Common myeloid progenitor, CD34-positive (primary cell): ENCODE measurements at regions not wholly inside any gene's neighbourhood (a gene's known extent, or its start where the extent isn't known, plus 50 kb on each side); places are given as distances from the start of the nearest gene placed in this dataset.
"Not testable (repeated sequence)": the region's sequence is repeated elsewhere in the genome, so short reads cannot be mapped to it uniquely, and the experiment has no call there.

Source experiments
- CTCF ChIA-PET: fragments of 350-600 bp; sonication (Branson Sonifier 250); formaldehyde crosslinking; loops from one replicate; lab custom pipeline; 2021; ENCODE audit warnings: antibody characterized with exemption; lab: Charles Lee
- POLR2A ChIA-PET: fragments of 350-600 bp; sonication (Branson Sonifier 250); formaldehyde crosslinking; loops from one replicate; lab custom pipeline; 2021; ENCODE audit warnings: antibody characterized with exemption; lab: Charles Lee
- DNase-seq, 3 donors: peaks; one replicate each; pipeline versions ENCODE4 v3.0.0 to v3.0.0-alpha.2; 2013
- H3K27ac ChIP-seq, 2 experiments: 1 replicate in 1 of 2; 2 replicates in 1 of 2; pipeline ENCODE4 v1.7.0; 2013; ENCODE audit warnings: inconsistent platforms in 2 of 2, low read length in 2 of 2, mild to moderate bottlenecking in 2 of 2, low read depth in 1 of 2, moderate library complexity in 1 of 2; ENCODE audit not compliant: severe bottlenecking in 2 of 2, insufficient read depth in 1 of 2, poor library complexity in 1 of 2
- H3K27me3 ChIP-seq, 5 experiments: replicated peaks in 2 of 5; 1 replicate in 3 of 5; 2 replicates in 2 of 5; pipeline versions ENCODE4 v1.6.1 to v1.7.0; 2013; ENCODE audit warnings: low read length in 4 of 5, mild to moderate bottlenecking in 2 of 5, moderate library complexity in 2 of 5, inconsistent platforms in 1 of 5; ENCODE audit not compliant: insufficient read depth in 5 of 5, control insufficient read depth in 4 of 5
- H3K36me3 ChIP-seq, 4 experiments: 1 replicate in 2 of 4; 2 replicates in 2 of 4; pipeline versions ENCODE4 v1.6.1 to v1.7.0; 2013; ENCODE audit warnings: low read length in 3 of 4, control low read depth in 1 of 4, mild to moderate bottlenecking in 1 of 4; ENCODE audit not compliant: control insufficient read depth in 4 of 4, insufficient read depth in 4 of 4
- H3K4me1 ChIP-seq, 4 experiments: 1 replicate in 3 of 4; 2 replicates in 1 of 4; pipeline versions ENCODE4 v1.6.1 to v1.7.1; 2013; ENCODE audit warnings: low read length in 3 of 4, mild to moderate bottlenecking in 3 of 4, control low read depth in 1 of 4, inconsistent platforms in 1 of 4, moderate library complexity in 1 of 4; ENCODE audit not compliant: control insufficient read depth in 4 of 4, insufficient read depth in 4 of 4; ENCODE audit errors: control extremely low read depth in 1 of 4
- H3K4me3 ChIP-seq, 7 experiments: 1 replicate in 4 of 7; 2 replicates in 3 of 7; pipeline versions ENCODE4 v1.5.1 to v1.7.0; 2013; ENCODE audit warnings: mild to moderate bottlenecking in 7 of 7, low read length in 6 of 7, moderate library complexity in 6 of 7, inconsistent platforms in 2 of 7, low read depth in 2 of 7, control low read depth in 1 of 7; ENCODE audit not compliant: insufficient read depth in 4 of 7, control insufficient read depth in 1 of 7; ENCODE audit errors: extremely low read depth in 1 of 7
- H3K9me3 ChIP-seq, 5 experiments: 1 replicate in 4 of 5; 2 replicates in 1 of 5; pipeline versions ENCODE4 v1.6.1 to v1.7.1; 2013; ENCODE audit warnings: low read length in 4 of 5, mild to moderate bottlenecking in 2 of 5, inconsistent platforms in 1 of 5, low read depth in 1 of 5, moderate library complexity in 1 of 5; ENCODE audit not compliant: control insufficient read depth in 4 of 5, insufficient read depth in 2 of 5; ENCODE audit errors: control extremely low read depth in 1 of 5
- WGBS: methylation state at CpG from one replicate; pipeline ENCODE4 v1.1.5; 2013; ENCODE audit not compliant: insufficient coverage; 5-methylcytosine and 5-hydroxymethylcytosine counted together

- ChIA-PET CTCF (no interaction called here), POLR2A (no interaction called here)
- H3K27ac ChIP-seq, result no peak overlapping the region
- no CpG with 5 or more reads among the region's 2 CpGs for WGBS
- DNase-seq, result no peak
- no peaks in the 10 kb centered on the region for H3K36me3 ChIP-seq
- no peaks in the 10 kb centered on the region for H3K4me1 ChIP-seq
- H3K4me3 ChIP-seq, result no peak overlapping the region
- H3K27me3 ChIP-seq, result no peaks in the 10 kb centered on the region
- peaks cover 0 to 3% (median 0%) of the 10 kb centered on the region in 5 experiments for H3K9me3 ChIP-seq
Observed at GRCh38 chr7:113521468-113521867, 397.3 kb downstream of the PPP1R3A start.

GRCh38 chr7:113519472-113519871, 399.3 kb downstream of the PPP1R3A start:
- no peaks in the 10 kb centered on the region for H3K36me3 ChIP-seq
- no peaks in the 10 kb centered on the region for H3K27me3 ChIP-seq
- H3K4me1 ChIP-seq, result no peaks in the 10 kb centered on the region
- no peak overlapping the region for H3K27ac ChIP-seq
- no peak for DNase-seq
- 83% methylated on average over 5 of the region's 5 CpGs for WGBS
- H3K9me3 ChIP-seq, result peaks cover 0 to 3% (median 0%) of the 10 kb centered on the region in 5 experiments
- ChIA-PET CTCF (no interaction called here), POLR2A (no interaction called here)
- no peak overlapping the region for H3K4me3 ChIP-seq

- Histone ChIP-seq H3K4me1 (no peaks in the 10 kb centered on the region), H3K27me3 (no peaks in the 10 kb centered on the region), H3K9me3 (no peaks in the 10 kb centered on the region), H3K4me3 (no peak overlapping the region), H3K27ac (no peak overlapping the region), H3K36me3 (no peaks in the 10 kb centered on the region)
- no CpG with 5 or more reads among the region's 3 CpGs for WGBS
- DNase-seq, result no peak
- POLR2A ChIA-PET, result no interaction called here
- CTCF ChIA-PET, result no interaction called here
Observed at GRCh38 chr7:113504691-113505090, 386.3 kb upstream of the SMIM30 start.

- Histone ChIP-seq H3K4me3 (no peak overlapping the region), H3K27ac (no peak overlapping the region), H3K27me3 (no peaks in the 10 kb centered on the region), H3K9me3 (no peaks in the 10 kb centered on the region), H3K4me1 (no peaks in the 10 kb centered on the region), H3K36me3 (no peaks in the 10 kb centered on the region)
- DNase-seq, result no peak
- POLR2A ChIA-PET, result no interaction called here
- CTCF ChIA-PET, result no interaction called here
Observed at GRCh38 chr7:113504142-113504541, 385.8 kb upstream of the SMIM30 start.

- H3K27me3 ChIP-seq, POLR2A ChIA-PET, H3K27ac ChIP-seq, H3K9me3 ChIP-seq, CTCF ChIA-PET, DNase-seq, H3K4me3 ChIP-seq, H3K4me1 ChIP-seq, H3K36me3 ChIP-seq: not testable (repeated sequence)
- whole genome bisulfite sequencing, result no CpG with 5 or more reads among the region's 3 CpGs
Observed at GRCh38 chr7:113496586-113496985, 378.2 kb upstream of the SMIM30 start.

GRCh38 chr7:113494797-113495566, 376.6 kb upstream of the SMIM30 start:
- H3K9me3 ChIP-seq, H3K27me3 ChIP-seq, DNase-seq, CTCF ChIA-PET, H3K4me1 ChIP-seq, H3K4me3 ChIP-seq, H3K27ac ChIP-seq, H3K36me3 ChIP-seq, POLR2A ChIA-PET: not testable (repeated sequence)
- WGBS, result no CpG with 5 or more reads among the region's 8 CpGs

GRCh38 chr7:113491305-113491704, 373.0 kb upstream of the SMIM30 start:
- no peak for DNase-seq
- H3K27ac ChIP-seq, result no peak overlapping the region
- H3K4me1 ChIP-seq, result no peaks in the 10 kb centered on the region
- no peaks in the 10 kb centered on the region for H3K9me3 ChIP-seq
- no CpG with 5 or more reads among the region's 2 CpGs for WGBS
- H3K27me3 ChIP-seq, result no peaks in the 10 kb centered on the region
- ChIA-PET CTCF (no interaction called here), POLR2A (no interaction called here)
- no peaks in the 10 kb centered on the region for H3K36me3 ChIP-seq
- H3K4me3 ChIP-seq, result no peak overlapping the region
